ENCODE measurements at regions not wholly inside any gene's neighbourhood (a gene's known extent, or its start where the extent isn't known, plus 50 kb on each side); places are given as distances from the start of the nearest gene placed in this dataset.

DNA sequence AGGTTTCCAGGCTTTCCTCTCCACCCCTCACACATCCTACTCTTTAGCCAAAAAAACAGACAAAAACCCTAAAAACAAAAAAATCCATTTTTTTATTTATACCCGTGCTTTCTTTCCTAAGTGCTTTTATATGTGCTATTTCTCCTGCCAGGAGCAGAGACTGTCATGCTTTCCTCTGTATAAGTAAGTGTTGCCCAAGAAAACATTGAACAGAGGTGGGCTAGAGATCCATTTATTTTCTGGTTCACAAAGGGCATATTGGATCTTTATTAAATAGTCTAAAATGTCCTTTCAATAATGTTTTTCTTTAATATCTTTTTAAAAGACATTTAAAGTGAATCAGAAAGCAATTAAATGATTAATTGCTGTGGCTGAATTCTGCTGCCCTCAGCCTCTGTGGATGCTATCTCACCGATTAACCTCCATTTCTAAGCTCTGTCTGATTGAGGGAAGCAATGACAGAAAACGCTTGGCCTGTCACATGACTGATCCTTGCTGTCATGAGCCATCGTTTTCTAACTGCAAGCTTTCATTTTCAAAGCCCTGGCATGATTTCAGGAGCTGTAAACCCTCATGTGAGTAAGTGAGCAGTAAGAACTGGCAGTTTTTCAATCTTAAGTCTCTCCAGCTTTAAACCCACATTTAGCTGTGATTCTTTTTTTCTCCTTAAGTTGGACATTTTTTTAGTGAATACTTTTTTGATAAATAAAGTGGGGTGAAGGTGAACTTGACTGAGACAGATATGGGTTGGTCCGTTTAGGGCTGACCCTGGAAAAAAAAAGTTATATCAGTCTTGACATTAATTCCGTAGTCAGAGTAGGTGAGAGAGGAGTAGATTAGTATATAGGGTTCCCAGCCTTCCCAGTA is 180.7 kb upstream of the PGRMC2 start:
- H3K27me3 Mint-ChIP-seq (ENCODE audit: low read depth, poor library complexity) = peaks cover 2% of the 10 kb centered on the region

DNA sequence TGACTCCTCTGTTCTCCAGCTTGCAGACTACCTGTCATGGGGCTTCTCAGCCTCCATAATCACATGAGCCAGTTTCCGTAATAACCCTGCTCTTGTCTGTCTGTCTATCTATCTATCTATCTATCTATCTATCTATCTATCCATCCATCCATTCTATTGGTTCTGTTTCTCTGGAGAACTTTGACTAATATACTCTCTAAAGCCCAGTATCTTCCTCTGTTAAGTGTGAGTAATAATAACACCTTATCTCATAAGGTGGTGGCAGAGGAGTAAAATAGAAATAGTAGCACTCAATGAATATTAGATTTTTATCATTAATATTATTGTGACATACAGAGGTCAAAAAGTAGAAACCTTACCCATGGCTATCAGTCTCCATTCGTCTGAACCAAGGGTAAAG is 177.9 kb upstream of the PGRMC2 start:
- no peak overlapping the region for H3K4me3 Mint-ChIP-seq
- peaks cover 2% of the 10 kb centered on the region for H3K27me3 Mint-ChIP-seq (ENCODE audit: low read depth, poor library complexity)
- peaks cover 4% of the 10 kb centered on the region for H3K36me3 Mint-ChIP-seq (ENCODE audit: low read depth)
- H3K9me3 Mint-ChIP-seq = no peaks in the 10 kb centered on the region
- DNase-seq = no peak
- H3K4me1 Mint-ChIP-seq = no peaks in the 10 kb centered on the region
- TF ChIP-seq, protein P1, sequence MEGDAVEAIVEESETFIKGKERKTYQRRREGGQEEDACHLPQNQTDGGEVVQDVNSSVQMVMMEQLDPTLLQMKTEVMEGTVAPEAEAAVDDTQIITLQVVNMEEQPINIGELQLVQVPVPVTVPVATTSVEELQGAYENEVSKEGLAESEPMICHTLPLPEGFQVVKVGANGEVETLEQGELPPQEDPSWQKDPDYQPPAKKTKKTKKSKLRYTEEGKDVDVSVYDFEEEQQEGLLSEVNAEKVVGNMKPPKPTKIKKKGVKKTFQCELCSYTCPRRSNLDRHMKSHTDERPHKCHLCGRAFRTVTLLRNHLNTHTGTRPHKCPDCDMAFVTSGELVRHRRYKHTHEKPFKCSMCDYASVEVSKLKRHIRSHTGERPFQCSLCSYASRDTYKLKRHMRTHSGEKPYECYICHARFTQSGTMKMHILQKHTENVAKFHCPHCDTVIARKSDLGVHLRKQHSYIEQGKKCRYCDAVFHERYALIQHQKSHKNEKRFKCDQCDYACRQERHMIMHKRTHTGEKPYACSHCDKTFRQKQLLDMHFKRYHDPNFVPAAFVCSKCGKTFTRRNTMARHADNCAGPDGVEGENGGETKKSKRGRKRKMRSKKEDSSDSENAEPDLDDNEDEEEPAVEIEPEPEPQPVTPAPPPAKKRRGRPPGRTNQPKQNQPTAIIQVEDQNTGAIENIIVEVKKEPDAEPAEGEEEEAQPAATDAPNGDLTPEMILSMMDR (IDR thresholded peaks at IDR 0.05) = no peak
- H3K27ac Mint-ChIP-seq = no peak overlapping the region

More for the DNA sequence above, 180.7 kb upstream of the PGRMC2 start:
- Mint-ChIP-seq H3K9me3 (no peaks in the 10 kb centered on the region), H3K4me1 (no peaks in the 10 kb centered on the region), H3K36me3 (ENCODE audit: low read depth) (peaks cover 4% of the 10 kb centered on the region), H3K27ac (no peak overlapping the region), H3K4me3 (no peak overlapping the region)
- TF ChIP-seq, protein P1 (IDR thresholded peaks at IDR 0.05) = no peak
- no peak for DNase-seq

DNA sequence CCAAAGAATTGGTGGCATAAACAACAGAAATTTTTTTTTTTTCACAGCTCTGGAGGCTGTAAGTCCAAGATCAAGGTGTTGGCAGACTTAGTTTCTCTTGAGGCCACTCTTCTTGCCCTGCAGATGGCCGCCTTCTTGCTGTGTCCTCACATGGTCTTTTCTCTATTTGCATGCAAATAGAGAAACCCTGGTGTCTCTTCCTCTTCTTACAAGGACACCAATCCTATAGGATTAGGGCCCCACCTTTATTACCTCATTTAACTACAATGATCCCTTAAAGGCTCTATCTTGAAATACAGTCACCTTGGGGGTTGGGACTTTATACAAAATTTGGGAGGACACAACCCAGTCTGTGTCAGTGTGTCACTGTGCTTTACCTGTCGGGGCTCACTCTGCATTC is 175.4 kb upstream of the PGRMC2 start:
- peaks cover 4% of the 10 kb centered on the region for H3K36me3 Mint-ChIP-seq (ENCODE audit: low read depth)
- H3K4me3 Mint-ChIP-seq = no peak overlapping the region
- H3K4me1 Mint-ChIP-seq = peaks cover 2% of the 10 kb centered on the region
- no peak for DNase-seq
- H3K27me3 Mint-ChIP-seq (ENCODE audit: low read depth, poor library complexity) = peaks cover 2% of the 10 kb centered on the region
- no peaks in the 10 kb centered on the region for H3K9me3 Mint-ChIP-seq
- TF ChIP-seq, protein P1 (IDR thresholded peaks at IDR 0.05) = no peak
- H3K27ac Mint-ChIP-seq = no peak overlapping the region

DNA sequence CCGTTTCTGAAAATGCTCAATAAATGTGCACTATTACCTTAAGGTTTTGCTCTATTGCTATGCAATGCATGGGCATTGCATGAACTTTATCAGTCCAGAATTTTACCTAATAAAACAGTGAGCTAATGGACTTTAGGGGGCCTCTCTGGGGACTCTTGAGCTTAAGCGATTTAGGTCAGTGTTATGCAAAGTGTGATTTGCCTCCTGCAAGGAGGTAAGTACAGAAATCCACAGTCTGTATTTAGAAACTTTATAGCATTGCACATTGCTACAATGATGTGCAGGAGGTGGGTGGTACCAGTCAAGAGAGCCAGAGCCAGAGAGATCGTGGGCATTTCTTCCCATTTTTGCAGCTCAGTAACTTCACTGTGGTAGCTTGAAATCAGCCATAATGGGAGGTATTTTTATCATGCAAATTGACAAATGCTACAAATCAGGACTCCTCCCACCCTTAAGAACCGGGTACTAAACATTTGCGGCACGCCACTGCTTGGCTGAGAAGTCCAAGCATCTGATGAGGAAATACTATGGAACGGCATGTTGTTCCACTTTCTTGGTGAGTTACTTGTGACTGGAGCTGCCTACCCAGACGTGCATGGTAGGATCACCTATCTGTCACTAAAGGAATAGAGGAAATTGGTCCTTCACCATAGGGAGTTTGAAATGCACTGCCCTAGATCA is 174.6 kb upstream of the PGRMC2 start:
- Mint-ChIP-seq H3K36me3 (ENCODE audit: low read depth) (peaks cover 4% of the 10 kb centered on the region), H3K4me3 (no peak overlapping the region), H3K9me3 (no peaks in the 10 kb centered on the region), H3K27me3 (ENCODE audit: low read depth, poor library complexity) (peaks cover 2% of the 10 kb centered on the region), H3K27ac (no peak overlapping the region), H3K4me1 (peaks cover 5% of the 10 kb centered on the region)
- TF ChIP-seq, protein P1 (IDR thresholded peaks at IDR 0.05) = no peak
- DNase-seq = no peak

DNA sequence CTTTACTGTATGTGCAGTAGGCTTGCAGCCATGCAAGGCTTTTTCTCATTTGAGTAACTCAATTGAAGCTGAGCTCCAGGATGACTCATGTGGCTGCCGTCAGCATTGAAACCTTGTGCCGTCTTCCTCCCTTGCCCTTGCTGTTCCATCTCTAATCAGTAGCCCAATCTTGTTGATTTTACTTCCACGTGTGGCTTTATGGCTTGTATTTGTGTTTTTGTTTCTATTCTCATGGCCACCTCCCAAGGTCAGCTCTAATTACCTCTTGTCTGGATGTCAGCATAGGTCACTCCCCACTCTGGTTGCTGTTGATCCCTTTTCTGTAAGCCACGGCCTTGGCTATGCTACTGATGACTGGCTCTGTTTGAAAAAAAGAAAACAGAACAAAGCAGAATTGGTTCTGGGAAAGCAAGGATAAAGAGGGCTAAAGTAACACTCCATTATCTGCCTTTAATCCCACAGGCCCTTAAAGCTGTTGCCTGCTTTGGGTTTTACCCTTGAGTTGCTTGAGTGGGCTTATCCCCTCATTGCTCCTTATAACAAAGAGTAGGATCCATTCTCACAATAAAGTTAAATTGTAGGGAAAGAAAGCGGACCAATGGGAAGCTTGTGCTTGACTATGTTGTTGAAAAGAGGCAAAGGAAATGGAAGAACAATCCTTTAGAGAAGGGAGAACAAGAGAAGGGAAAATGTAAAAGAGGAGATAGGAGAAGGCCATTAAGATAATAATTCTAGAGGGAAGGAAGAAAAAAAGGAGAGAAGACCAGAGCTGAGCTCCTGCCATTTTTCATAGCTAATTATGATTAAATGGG is 173.9 kb upstream of the PGRMC2 start:
- no peak for DNase-seq
- Mint-ChIP-seq H3K27ac (no peak overlapping the region), H3K27me3 (ENCODE audit: low read depth, poor library complexity) (no peaks in the 10 kb centered on the region)

More for the DNA sequence above, 173.9 kb upstream of the PGRMC2 start:
- H3K4me1 Mint-ChIP-seq = peaks cover 7% of the 10 kb centered on the region
- no peak overlapping the region for H3K4me3 Mint-ChIP-seq
- H3K36me3 Mint-ChIP-seq (ENCODE audit: low read depth) = peaks cover 4% of the 10 kb centered on the region
- no peaks in the 10 kb centered on the region for H3K9me3 Mint-ChIP-seq
- TF ChIP-seq, protein P1 (IDR thresholded peaks at IDR 0.05) = no peak

Measured in nephron progenitor cell (in vitro differentiated cells).